Endothelial cell (in vitro differentiated cells): ENCODE measurements at regions not wholly inside any gene's neighbourhood (a gene's known extent, or its start where the extent isn't known, plus 50 kb on each side); places are given as distances from the start of the nearest gene placed in this dataset.

Experiments
- DNase-seq: peaks from one replicate; pipeline ENCODE4 v3.0.0; 2021; ENCODE audit warnings: low spot score
- H3K27ac Mint-ChIP-seq: one replicate; pipeline ENCODE4 v1.8.0; 2021; ENCODE audit warnings: mixed read lengths, inconsistent platforms; ENCODE audit not compliant: unreplicated experiment
- H3K27me3 Mint-ChIP-seq: one replicate; pipeline ENCODE4 v1.8.0; 2021; ENCODE audit warnings: mild to moderate bottlenecking, moderate library complexity, mixed read lengths, inconsistent platforms; ENCODE audit not compliant: unreplicated experiment
- H3K36me3 Mint-ChIP-seq: one replicate; pipeline ENCODE4 v1.8.0; 2021; ENCODE audit warnings: mild to moderate bottlenecking, low read depth, mixed read lengths, inconsistent platforms; ENCODE audit not compliant: unreplicated experiment
- H3K4me1 Mint-ChIP-seq: one replicate; pipeline ENCODE4 v1.8.0; 2021; ENCODE audit warnings: mild to moderate bottlenecking, mixed read lengths, inconsistent platforms; ENCODE audit not compliant: unreplicated experiment
- H3K4me3 Mint-ChIP-seq: one replicate; pipeline ENCODE4 v1.8.0; 2021; ENCODE audit warnings: mild to moderate bottlenecking, mixed read lengths, inconsistent platforms; ENCODE audit not compliant: unreplicated experiment
- H3K9me3 Mint-ChIP-seq: one replicate; pipeline ENCODE4 v1.8.0; 2021; ENCODE audit warnings: mixed read lengths, inconsistent platforms; ENCODE audit not compliant: unreplicated experiment
- TF ChIP-seq, protein P1 (sequence below): fragments of 200-600 bp; sonication (generic); IDR thresholded peaks from one replicate; pipeline ENCODE4 v1.5.0; 2021; ENCODE audit warnings: antibody characterized with exemption; ENCODE audit not compliant: unreplicated experiment

DNA sequence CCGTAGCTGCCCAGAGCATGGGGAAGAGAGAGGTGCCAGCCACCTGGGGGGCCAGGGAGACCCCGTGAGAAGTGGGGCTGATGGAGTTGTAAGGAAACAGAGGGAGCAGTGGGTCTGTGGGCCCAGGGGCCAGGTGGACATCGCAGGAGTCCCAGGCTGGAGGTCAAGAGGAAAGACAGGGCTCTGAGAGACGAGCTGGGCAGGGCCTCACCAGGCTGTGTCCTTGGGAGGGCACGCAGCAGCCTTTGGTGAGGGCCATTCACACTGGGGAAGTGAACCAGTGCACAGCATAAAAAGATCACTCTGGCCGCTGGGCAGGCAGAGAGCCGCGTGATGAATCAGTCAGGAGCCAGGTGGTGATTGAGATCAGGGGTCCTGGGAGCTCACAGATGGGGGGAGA lies 73.9 kb upstream of the FOXQ1 start:
- Mint-ChIP-seq H3K36me3 (no peaks in the 10 kb centered on the region), H3K4me3 (no peak overlapping the region), H3K9me3 (no peaks in the 10 kb centered on the region), H3K4me1 (no peaks in the 10 kb centered on the region), H3K27ac (no peak overlapping the region), H3K27me3 (peaks cover 8% of the 10 kb centered on the region)
- TF ChIP-seq, protein P1, sequence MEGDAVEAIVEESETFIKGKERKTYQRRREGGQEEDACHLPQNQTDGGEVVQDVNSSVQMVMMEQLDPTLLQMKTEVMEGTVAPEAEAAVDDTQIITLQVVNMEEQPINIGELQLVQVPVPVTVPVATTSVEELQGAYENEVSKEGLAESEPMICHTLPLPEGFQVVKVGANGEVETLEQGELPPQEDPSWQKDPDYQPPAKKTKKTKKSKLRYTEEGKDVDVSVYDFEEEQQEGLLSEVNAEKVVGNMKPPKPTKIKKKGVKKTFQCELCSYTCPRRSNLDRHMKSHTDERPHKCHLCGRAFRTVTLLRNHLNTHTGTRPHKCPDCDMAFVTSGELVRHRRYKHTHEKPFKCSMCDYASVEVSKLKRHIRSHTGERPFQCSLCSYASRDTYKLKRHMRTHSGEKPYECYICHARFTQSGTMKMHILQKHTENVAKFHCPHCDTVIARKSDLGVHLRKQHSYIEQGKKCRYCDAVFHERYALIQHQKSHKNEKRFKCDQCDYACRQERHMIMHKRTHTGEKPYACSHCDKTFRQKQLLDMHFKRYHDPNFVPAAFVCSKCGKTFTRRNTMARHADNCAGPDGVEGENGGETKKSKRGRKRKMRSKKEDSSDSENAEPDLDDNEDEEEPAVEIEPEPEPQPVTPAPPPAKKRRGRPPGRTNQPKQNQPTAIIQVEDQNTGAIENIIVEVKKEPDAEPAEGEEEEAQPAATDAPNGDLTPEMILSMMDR: no peak
- DNase-seq: no peak

DNA sequence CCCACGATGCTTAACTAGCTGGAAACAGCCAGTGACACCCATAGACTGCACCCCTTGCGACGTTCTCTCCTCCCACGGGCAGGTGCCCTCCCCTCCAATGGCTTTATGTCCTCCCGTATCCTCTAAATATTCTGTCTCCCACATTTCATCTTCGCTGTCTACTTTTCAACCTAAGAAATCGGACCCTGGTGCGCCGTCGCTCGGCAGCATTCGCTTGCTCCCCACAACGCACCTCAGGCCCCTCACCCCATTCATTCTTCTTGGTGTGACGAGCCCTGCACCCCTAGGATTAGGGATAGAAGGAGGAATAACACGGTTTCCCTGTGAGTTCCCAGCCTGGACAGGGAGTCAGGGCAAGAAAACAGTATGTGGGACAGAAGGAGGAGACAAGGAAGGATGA lies 74.3 kb upstream of the FOXQ1 start:
- TF ChIP-seq, protein P1: no peak
- Mint-ChIP-seq H3K4me3 (no peak overlapping the region), H3K27me3 (peaks cover 8% of the 10 kb centered on the region), H3K9me3 (no peaks in the 10 kb centered on the region), H3K4me1 (no peaks in the 10 kb centered on the region), H3K36me3 (no peaks in the 10 kb centered on the region), H3K27ac (no peak overlapping the region)
- no peak for DNase-seq

DNA sequence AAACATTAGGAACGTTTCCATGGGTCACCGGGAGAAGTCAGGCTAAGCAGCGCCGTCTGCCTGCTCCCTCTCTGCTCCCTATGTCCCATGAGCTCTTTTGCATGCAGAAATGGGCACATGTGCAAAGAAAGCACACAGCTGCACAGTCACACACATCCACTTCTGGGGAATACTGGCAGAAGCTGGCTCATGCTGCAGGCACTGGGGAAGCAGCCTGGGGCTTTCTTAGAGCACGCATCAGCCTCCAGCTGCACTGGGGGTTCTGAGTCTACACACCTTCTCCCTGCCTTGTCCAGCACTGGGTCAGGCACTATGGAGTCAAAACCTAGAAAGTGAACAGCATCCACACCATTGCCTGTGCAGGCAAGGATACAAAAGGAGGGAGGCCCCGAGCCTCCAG lies 76.1 kb upstream of the FOXQ1 start:
- Mint-ChIP-seq H3K36me3 (no peaks in the 10 kb centered on the region), H3K4me1 (peaks cover 15% of the 10 kb centered on the region), H3K27me3 (peaks cover 8% of the 10 kb centered on the region), H3K9me3 (no peaks in the 10 kb centered on the region), H3K27ac (no peak overlapping the region), H3K4me3 (no peak overlapping the region)
- DNase-seq: no peak
- TF ChIP-seq, protein P1: no peak

DNA sequence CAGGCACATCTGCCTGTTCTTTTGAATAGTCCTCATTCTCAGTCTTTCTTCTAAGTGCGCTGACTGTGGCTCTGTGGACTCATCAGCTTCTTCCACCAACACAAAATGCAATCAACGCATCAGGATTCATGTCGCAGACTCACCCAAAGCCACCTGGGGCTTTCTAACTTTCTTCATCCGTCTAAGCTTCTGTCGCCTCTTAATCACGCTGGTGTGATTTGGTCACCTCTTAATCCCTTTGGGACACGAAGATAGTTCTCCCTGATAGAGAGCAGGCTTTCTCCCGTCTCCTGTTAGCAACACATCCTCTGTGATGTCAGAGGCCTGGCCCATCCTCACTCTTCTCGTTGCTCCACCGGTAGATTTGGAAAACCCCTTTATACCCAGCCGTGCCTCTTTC lies 78.0 kb upstream of the FOXQ1 start:
- Mint-ChIP-seq H3K36me3 (no peaks in the 10 kb centered on the region), H3K27me3 (peaks cover 8% of the 10 kb centered on the region), H3K9me3 (no peaks in the 10 kb centered on the region), H3K27ac (no peak overlapping the region), H3K4me1 (peaks cover 15% of the 10 kb centered on the region), H3K4me3 (no peak overlapping the region)
- DNase-seq: no peak
- TF ChIP-seq, protein P1: no peak

DNA sequence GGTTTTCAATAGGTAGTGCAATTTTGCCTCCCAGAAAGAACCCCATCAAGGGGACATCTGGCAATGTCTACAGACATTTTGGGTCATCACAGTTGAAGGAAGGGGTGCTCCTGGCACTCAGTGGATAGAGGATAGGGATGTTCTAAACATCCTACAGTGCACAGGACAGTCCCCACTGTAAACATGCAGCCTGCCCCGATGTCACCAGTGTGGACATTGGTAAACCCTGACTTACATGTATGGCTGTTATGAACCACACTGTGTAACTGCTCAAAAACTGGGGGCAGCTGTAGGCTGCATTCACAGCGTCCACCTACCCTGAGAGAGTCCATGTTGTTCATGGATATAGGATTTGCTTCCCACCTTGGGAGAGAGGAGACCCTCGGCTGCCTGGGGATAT lies 79.3 kb upstream of the FOXQ1 start:
- DNase-seq: no peak
- no peak overlapping the region for H3K4me3 Mint-ChIP-seq
- peaks cover 6% of the 10 kb centered on the region for H3K27me3 Mint-ChIP-seq
- peaks cover 15% of the 10 kb centered on the region for H3K4me1 Mint-ChIP-seq
- H3K36me3 Mint-ChIP-seq: no peaks in the 10 kb centered on the region
- TF ChIP-seq, protein P1: no peak
- no peaks in the 10 kb centered on the region for H3K9me3 Mint-ChIP-seq
- no peak overlapping the region for H3K27ac Mint-ChIP-seq
